ENCODE measurements at regions not wholly inside any gene's neighbourhood (a gene's known extent, or its start where the extent isn't known, plus 50 kb on each side); places are given as distances from the start of the nearest gene placed in this dataset.

DNA sequence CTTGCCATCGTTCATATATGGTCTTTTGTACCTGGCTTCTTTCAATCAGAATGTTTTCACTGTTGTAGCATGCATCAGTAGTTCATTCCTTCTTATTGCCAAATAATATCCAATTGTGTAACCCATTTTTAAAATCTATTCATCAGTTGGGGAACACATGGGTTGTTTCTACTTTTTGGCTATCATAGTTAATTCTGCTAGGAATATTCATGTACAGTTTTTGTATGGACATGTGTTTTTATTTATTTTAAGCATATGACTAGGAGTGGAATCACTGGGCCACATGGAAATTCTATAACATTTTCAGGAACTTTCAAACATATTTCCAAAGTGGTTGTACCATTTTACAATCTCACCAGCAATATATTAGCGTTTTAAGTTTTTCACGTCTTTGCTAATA, 151.9 kb upstream of the PRNP start:
- Mint-ChIP-seq H3K27ac (no peak overlapping the region), H3K9me3 (peaks cover 0 to 3% of the 10 kb centered on the region in 2 donors), H3K27me3 (peaks cover 26 to 41% of the 10 kb centered on the region in 2 donors), H3K36me3 (no peaks in the 10 kb centered on the region), H3K4me3 (no peak overlapping the region), H3K4me1 (no peaks in the 10 kb centered on the region)
- DNase-seq (no peak), ATAC-seq (replicated peaks) (no peak)

DNA sequence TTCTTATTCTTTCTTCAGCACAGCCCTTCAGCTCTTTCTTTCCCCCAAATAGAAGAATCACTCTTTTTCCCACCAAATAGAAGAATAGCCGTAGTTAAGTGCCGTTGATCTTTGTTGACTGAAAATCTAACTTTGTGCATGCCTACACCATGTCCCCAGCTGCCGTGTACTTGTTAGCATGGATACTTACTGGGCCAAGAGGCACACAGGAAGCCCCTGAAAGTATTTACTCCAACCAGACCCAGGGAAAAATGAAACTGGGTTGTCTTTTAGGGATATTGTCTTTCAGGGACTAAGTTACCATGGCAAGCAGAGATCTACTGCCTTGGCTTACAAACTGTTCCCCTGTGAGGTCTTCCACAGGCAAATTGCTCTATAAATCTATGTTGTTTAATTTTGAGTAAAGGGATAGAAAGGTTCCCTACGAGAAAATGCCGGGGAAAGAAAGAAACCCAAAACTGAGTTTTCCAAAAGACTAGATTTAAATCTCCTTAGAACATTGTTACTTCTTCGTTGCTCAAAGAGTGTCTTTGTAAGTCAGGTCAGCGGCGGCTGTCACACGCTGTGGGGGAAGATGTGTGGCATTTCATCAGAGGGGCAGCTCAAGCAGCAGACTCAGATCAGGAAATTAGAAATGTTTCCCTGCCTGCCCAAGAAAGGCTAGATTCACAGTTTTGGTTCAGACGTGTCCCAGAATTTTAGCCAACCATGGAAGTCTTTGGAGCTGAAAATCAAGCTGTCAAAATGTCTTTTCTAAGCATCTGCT, 152.7 kb upstream of the PRNP start:
- no peak for DNase-seq
- no peaks in the 10 kb centered on the region for H3K4me1 Mint-ChIP-seq
- no peaks in the 10 kb centered on the region for H3K36me3 Mint-ChIP-seq
- ATAC-seq (replicated peaks) = no peak
- no peak overlapping the region for H3K4me3 Mint-ChIP-seq
- no peak overlapping the region for H3K27ac Mint-ChIP-seq
- peaks cover 0 to 7% of the 10 kb centered on the region in 2 donors for H3K9me3 Mint-ChIP-seq
- peaks cover 26 to 36% of the 10 kb centered on the region in 2 donors for H3K27me3 Mint-ChIP-seq

DNA sequence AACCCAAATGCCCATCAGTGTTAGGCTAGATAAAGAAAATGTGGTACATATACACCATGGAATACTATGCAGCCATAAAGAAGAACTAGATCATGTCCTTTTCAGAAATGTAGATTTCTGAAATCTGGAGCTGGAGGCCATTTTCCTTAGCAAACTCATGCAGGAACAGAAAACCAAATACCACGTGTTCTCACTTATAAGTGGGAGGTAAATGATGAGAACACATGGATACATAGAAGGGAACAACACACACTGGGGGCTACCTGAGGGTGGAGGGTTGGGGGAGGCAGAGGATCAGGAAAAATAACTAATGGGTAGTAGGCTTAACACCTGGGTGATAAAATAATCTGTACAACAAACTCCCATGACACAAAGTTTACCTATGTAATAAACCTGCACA, 153.5 kb upstream of the PRNP start:
- peaks cover 4 to 10% of the 10 kb centered on the region in 2 donors for H3K9me3 Mint-ChIP-seq
- H3K27me3 Mint-ChIP-seq = peaks cover 25 to 28% of the 10 kb centered on the region in 2 donors
- H3K4me1 Mint-ChIP-seq = no peaks in the 10 kb centered on the region
- ATAC-seq (replicated peaks) = no peak
- no peak for DNase-seq
- H3K4me3 Mint-ChIP-seq = no peak overlapping the region
- no peak overlapping the region for H3K27ac Mint-ChIP-seq
- peaks cover 0 to 2% of the 10 kb centered on the region in 2 donors for H3K36me3 Mint-ChIP-seq

DNA sequence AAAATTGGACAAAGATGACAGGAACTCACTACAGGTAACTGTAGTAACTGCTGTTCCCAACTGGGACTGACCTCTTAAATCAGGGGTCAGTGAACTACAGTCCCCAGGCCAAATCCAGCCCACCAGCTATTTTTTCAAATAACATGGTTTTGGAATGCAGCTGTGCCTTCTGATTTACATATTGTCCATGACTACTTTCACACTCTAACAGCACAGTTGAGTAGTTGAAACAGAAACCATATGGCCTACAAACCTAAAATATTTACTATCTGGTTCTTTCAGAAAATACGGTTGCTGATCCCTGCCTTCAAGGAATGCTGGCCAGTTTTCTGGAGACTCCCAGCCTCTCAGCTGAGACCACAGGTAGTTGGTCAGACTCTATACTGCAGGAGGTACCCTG, 161.5 kb upstream of the PRNP start:
- H3K9me3 Mint-ChIP-seq = peaks cover 7 to 11% of the 10 kb centered on the region in 2 donors
- H3K4me3 Mint-ChIP-seq = no peak overlapping the region
- ATAC-seq (replicated peaks) (no peak), DNase-seq (no peak)
- H3K27ac Mint-ChIP-seq = no peak overlapping the region
- H3K36me3 Mint-ChIP-seq = peaks cover 0 to 2% of the 10 kb centered on the region in 2 donors
- H3K4me1 Mint-ChIP-seq = no peaks in the 10 kb centered on the region
- peaks cover 11 to 13% of the 10 kb centered on the region in 2 donors for H3K27me3 Mint-ChIP-seq

DNA sequence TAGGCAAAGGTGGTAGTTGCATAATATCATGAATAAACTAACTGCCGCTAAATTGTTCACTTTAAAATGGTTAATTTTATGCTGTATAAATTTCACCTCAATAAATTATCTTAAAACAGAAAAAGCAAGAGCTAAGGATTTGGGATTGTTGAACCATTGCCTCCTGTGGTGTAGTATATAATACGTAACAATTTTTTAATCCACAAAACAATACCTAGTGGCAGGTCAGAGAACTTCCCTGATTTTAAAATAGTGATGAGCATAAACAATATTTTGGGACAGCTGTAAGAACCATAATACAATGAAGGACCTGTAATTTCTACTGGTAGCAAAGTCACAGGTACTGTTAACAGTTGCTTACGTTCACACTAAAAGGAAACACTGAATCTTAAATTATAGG, 161.9 kb upstream of the PRNP start:
- Mint-ChIP-seq H3K27me3 (peaks cover 14 to 18% of the 10 kb centered on the region in 2 donors), H3K27ac (no peak overlapping the region), H3K9me3 (peaks cover 7 to 11% of the 10 kb centered on the region in 2 donors), H3K36me3 (peaks cover 0 to 2% of the 10 kb centered on the region in 2 donors), H3K4me3 (no peak overlapping the region), H3K4me1 (no peaks in the 10 kb centered on the region)
- ATAC-seq (replicated peaks) (no peak), DNase-seq (no peak)

GRCh38 chr20:4522310-4522709, 163.9 kb upstream of the PRNP start:
- DNase-seq (no peak), ATAC-seq (replicated peaks) (no peak)
- no peaks in the 10 kb centered on the region for H3K4me1 Mint-ChIP-seq
- H3K9me3 Mint-ChIP-seq = peaks cover 0 to 1% of the 10 kb centered on the region in 2 donors
- no peaks in the 10 kb centered on the region for H3K36me3 Mint-ChIP-seq
- H3K4me3 Mint-ChIP-seq = no peak overlapping the region
- H3K27ac Mint-ChIP-seq = no peak overlapping the region
- peaks cover 18 to 25% of the 10 kb centered on the region in 2 donors for H3K27me3 Mint-ChIP-seq

DNA sequence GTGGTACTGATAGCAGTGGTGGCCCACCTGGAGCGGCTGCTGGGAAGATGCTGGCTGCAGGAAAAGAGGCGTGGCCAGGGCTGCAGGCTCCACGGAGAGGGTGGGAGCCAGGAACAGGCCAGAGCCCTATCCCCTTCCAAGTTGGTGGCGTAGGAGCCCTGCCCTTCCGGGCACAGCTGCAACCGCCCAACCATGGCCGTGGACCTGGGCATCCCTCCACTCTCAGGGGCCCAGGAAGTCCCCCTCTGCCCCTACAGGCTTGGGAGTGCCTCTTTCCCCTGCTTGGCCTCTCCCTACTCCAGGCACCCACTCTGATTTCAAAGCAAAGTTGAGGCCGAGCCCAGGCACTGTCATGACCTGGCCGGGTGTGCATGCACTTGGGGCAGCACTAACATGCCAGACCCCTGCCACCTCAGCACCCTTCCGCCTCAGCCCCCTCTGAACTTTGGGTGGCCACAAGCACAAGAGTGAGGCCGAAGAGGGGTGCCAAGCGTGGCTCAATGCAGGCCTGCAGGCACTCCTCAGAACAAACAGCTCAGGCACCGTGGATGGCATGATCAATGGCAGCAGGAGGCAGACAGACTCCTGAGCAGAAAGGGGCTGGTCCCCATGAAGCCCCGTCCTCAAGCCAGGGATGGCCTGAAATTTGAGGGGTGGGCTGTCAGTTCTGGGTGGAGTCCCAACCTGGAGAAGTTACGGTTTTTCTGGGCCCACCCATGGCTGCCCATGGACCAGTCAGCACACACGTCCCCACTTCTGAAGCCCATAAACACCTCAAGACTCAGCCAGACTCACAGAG, 164.9 kb upstream of the PRNP start:
- no peak overlapping the region for H3K4me3 Mint-ChIP-seq

GRCh38 chr20:4519534-4519933, 166.7 kb upstream of the PRNP start:
- DNase-seq (no peak), ATAC-seq (replicated peaks) (peak; percentile 19 to 29)
- Mint-ChIP-seq H3K4me1 (no peaks in the 10 kb centered on the region), H3K36me3 (no peaks in the 10 kb centered on the region), H3K27me3 (peaks cover 24 to 34% of the 10 kb centered on the region in 2 donors), H3K27ac (no peak overlapping the region), H3K4me3 (no peak overlapping the region), H3K9me3 (peaks cover 0 to 1% of the 10 kb centered on the region in 2 donors)

More for the DNA sequence above, 164.9 kb upstream of the PRNP start:
- Mint-ChIP-seq H3K27ac (no peak overlapping the region), H3K4me1 (no peaks in the 10 kb centered on the region), H3K9me3 (peaks cover 0 to 1% of the 10 kb centered on the region in 2 donors), H3K27me3 (peaks cover 24 to 30% of the 10 kb centered on the region in 2 donors), H3K36me3 (no peaks in the 10 kb centered on the region)
- DNase-seq (no peak), ATAC-seq (replicated peaks) (no peak)

DNA sequence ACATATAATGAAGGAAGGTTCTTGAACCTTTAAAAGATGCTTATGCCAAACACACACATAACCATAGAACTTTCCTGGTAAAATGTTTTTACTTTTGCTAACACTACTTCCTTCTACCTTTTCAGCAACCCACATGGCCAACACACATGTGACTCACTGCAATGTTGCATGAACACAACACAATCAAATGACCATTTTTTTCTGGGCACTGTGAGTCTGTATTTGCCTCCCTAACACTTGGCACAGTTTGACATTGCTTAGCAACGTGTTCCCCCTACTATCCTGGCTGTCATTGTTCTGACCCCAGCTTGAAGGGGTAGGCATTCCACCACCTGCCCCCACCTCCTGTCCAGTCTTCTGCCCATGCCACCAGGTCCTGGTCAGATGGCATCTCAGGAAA, 169.4 kb upstream of the PRNP start:
- Mint-ChIP-seq H3K4me3 (no peak overlapping the region), H3K27me3 (peaks cover 24 to 42% of the 10 kb centered on the region in 2 donors), H3K9me3 (no peaks in the 10 kb centered on the region), H3K36me3 (no peaks in the 10 kb centered on the region), H3K27ac (no peak overlapping the region), H3K4me1 (no peaks in the 10 kb centered on the region)
- DNase-seq (no peak), ATAC-seq (replicated peaks) (no peak)

DNA sequence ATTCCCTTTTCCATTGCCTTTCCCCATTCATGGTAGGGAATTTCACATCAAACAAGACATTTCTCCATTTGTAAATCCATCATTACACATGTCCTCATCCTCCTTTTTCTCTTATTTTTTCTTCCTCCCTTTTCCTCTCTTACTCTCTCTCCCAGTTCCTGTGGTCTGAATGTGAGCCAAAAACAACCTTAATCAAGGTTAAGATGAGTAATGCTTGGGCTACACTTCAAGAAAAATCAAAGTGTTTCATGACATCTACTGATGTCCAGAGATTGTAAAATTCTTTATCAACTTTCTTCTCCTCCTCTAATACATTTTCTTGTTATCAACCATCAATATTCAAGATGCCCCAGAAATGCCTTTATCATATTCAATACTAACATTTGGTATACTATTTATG, 172.5 kb upstream of the PRNP start:
- Mint-ChIP-seq H3K36me3 (no peaks in the 10 kb centered on the region), H3K4me3 (no peak overlapping the region), H3K27me3 (peaks cover 19 to 45% of the 10 kb centered on the region in 2 donors), H3K4me1 (no peaks in the 10 kb centered on the region), H3K9me3 (peaks cover 4 to 10% of the 10 kb centered on the region in 2 donors), H3K27ac (no peak overlapping the region)
- ATAC-seq (replicated peaks) = no peak
- no peak for DNase-seq

DNA sequence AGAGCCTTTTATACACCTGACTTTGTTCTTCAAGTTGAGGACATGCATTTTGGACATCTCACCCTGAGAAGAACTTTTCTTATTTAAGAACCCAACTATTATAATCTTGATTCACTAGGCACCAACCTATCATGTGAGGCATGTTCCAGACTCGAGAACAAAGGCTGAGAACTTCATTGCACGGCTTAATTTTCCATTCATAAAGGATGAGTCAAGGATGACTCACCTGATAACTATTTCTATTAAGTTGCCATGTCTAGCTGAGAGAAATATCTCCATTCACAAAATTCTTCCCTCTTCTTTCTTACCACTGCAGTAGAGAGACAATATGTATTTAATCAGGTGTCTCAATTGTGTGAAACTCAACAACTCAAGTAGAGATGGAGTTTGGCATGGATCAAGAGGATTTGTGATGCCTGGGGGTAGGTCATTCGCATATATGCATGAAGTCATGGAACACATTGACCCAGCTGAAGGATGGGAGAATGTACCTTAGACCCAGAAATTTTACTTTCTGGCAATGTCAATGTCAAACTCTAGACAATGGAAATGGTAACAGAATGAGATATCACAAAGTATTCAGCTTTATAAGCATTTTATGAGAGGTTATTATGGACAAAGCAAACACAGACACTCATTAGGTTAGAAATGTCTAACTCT, 173.2 kb upstream of the PRNP start:
- Mint-ChIP-seq H3K4me1 (no peaks in the 10 kb centered on the region), H3K27me3 (peaks cover 16 to 45% of the 10 kb centered on the region in 2 donors), H3K4me3 (no peak overlapping the region), H3K27ac (no peak overlapping the region), H3K9me3 (peaks cover 4 to 10% of the 10 kb centered on the region in 2 donors), H3K36me3 (no peaks in the 10 kb centered on the region)
- ATAC-seq (replicated peaks) (no peak), DNase-seq (no peak)

GRCh38 chr20:4511776-4512175, 174.5 kb upstream of the PRNP start:
- H3K27ac Mint-ChIP-seq = no peak overlapping the region
- H3K27me3 Mint-ChIP-seq = peaks cover 10 to 38% of the 10 kb centered on the region in 2 donors
- H3K9me3 Mint-ChIP-seq = peaks cover 4 to 10% of the 10 kb centered on the region in 2 donors
- no peaks in the 10 kb centered on the region for H3K4me1 Mint-ChIP-seq
- H3K4me3 Mint-ChIP-seq = no peak overlapping the region
- DNase-seq = no peak
- H3K36me3 Mint-ChIP-seq = no peaks in the 10 kb centered on the region
- ATAC-seq (replicated peaks) = no peak

- ATAC-seq (replicated peaks) (no peak), DNase-seq (no peak)
- peaks cover 16 to 47% of the 10 kb centered on the region in 2 donors for H3K27me3 Mint-ChIP-seq
- no peak overlapping the region for H3K27ac Mint-ChIP-seq
- peaks cover 5 to 10% of the 10 kb centered on the region in 2 donors for H3K9me3 Mint-ChIP-seq
- no peaks in the 10 kb centered on the region for H3K36me3 Mint-ChIP-seq
- H3K4me1 Mint-ChIP-seq = no peaks in the 10 kb centered on the region
- H3K4me3 Mint-ChIP-seq = no peak overlapping the region
Measured at GRCh38 chr20:4509825-4510522, 176.3 kb upstream of the PRNP start.

DNA sequence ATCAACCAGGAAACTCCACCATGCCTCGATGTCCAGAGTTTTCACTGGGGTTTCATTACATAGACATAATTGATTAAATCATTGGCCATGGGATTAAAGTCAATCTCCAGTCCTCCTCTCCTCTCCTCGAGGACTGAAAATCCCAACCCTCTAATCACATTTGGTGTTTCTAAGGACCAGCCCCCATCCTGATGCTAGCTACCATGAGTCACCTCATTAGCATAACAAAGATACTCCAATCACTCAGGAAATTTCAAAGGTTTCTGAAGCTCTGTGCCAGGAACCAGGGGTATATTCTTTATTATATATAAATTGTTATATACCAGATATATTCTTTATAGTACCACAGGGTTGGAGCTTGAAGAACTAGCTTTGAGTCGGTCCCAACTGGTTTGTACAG, 177.5 kb upstream of the PRNP start:
- DNase-seq (no peak), ATAC-seq (replicated peaks) (no peak)
- Mint-ChIP-seq H3K27ac (no peak overlapping the region), H3K4me3 (no peak overlapping the region), H3K4me1 (no peaks in the 10 kb centered on the region), H3K36me3 (no peaks in the 10 kb centered on the region), H3K27me3 (peaks cover 21 to 52% of the 10 kb centered on the region in 2 donors), H3K9me3 (peaks cover 5 to 10% of the 10 kb centered on the region in 2 donors)
